Neural cell (in vitro differentiated cells): ENCODE measurements at regions not wholly inside any gene's neighbourhood (a gene's known extent, or its start where the extent isn't known, plus 50 kb on each side); places are given as distances from the start of the nearest gene placed in this dataset.

ENCODE experiments used
- H2AFZ ChIP-seq: fragments of 200-600, 300-800 bp; sonication (generic), shearing (Covaris generic); 2 replicates; pipeline ENCODE4 v1.6.0; 2014; ENCODE audit warnings: low read depth, mild to moderate bottlenecking, antibody characterized with exemption, low read length, moderate library complexity
- H3F3A ChIP-seq: fragments of 200-600 bp; shearing (Covaris generic); 2 replicates; pipeline ENCODE4 v1.6.1; 2016; ENCODE audit warnings: mild to moderate bottlenecking, moderate library complexity, mixed read lengths, antibody characterized with exemption, low read length; ENCODE audit not compliant: insufficient read depth, poor library complexity, severe bottlenecking
- H3K27ac ChIP-seq: fragments of 200-600, 300-800 bp; sonication (generic), shearing (Covaris generic); 2 replicates; pipeline ENCODE4 v1.5.1; 2014; ENCODE audit warnings: mild to moderate bottlenecking, low read length, moderate library complexity
- H3K27me3 ChIP-seq: fragments of 300-800, 200-600 bp; sonication (generic), shearing (Covaris generic); 2 replicates; pipeline ENCODE4 v1.6.0; 2014; ENCODE audit warnings: mild to moderate bottlenecking, low read depth, low read length, moderate library complexity; ENCODE audit not compliant: insufficient read depth
- H3K36me3 ChIP-seq: fragments of 300-800, 200-600 bp; sonication (generic), shearing (Covaris generic); 2 replicates; pipeline ENCODE4 v1.5.1; 2014; ENCODE audit warnings: mild to moderate bottlenecking, antibody characterized with exemption, low read length, moderate library complexity; ENCODE audit not compliant: insufficient read depth
- H3K4me2 ChIP-seq: fragments of 300-800, 200-600 bp; sonication (generic), shearing (Covaris generic); 2 replicates; pipeline ENCODE4 v1.6.0; 2014; ENCODE audit warnings: mild to moderate bottlenecking, low read length
- H3K4me3 ChIP-seq: fragments of 300-800, 200-600 bp; sonication (generic), shearing (Covaris generic); 2 replicates; pipeline ENCODE4 v1.5.1; 2014; ENCODE audit warnings: mild to moderate bottlenecking, low read length, moderate library complexity
- H3K79me2 ChIP-seq: fragments of 200-600 bp; shearing (Covaris generic); replicated peaks from 2 replicates; pipeline ENCODE4 v1.6.0; 2014; ENCODE audit warnings: mild to moderate bottlenecking, low read length, moderate library complexity; ENCODE audit not compliant: insufficient read depth
- H3K9ac ChIP-seq: fragments of 300-800, 200-600 bp; sonication (generic), shearing (Covaris generic); 2 replicates; pipeline ENCODE4 v1.6.1; 2016; ENCODE audit warnings: mild to moderate bottlenecking, low read length, mixed read lengths
- H3K9me2 ChIP-seq: fragments of 200-600 bp; shearing (Covaris generic); 2 replicates; pipeline ENCODE4 v1.6.1; 2016; ENCODE audit warnings: mild to moderate bottlenecking, low read length, mixed read lengths; ENCODE audit not compliant: insufficient read depth
- H3K9me3 ChIP-seq: fragments of 200-600, 300-800 bp; sonication (generic), shearing (Covaris generic); 2 replicates; pipeline ENCODE4 v1.6.1; 2016; ENCODE audit warnings: mild to moderate bottlenecking, mixed run types, low read length, moderate library complexity, mixed read lengths
- H4K20me1 ChIP-seq: fragments of 200-600 bp; shearing (Covaris generic); 2 replicates; pipeline ENCODE4 v1.6.1; 2016; ENCODE audit warnings: mild to moderate bottlenecking, mixed run types; ENCODE audit not compliant: insufficient read depth
- EP300 ChIP-seq: fragments of 450-650 bp; conservative IDR thresholded peaks from 2 replicates; pipeline ENCODE4 v1.6.1; 2014; ENCODE audit warnings: antibody characterized with exemption, mild to moderate bottlenecking, moderate library complexity; ENCODE audit not compliant: poor library complexity, severe bottlenecking
- EZH2 ChIP-seq: fragments of 200-600, 300-800 bp; shearing (Covaris generic), sonication (generic); IDR thresholded peaks from 2 replicates; pipeline ENCODE4 v1.6.1; 2014; ENCODE audit warnings: antibody characterized with exemption, low read length, borderline replicate concordance, mild to moderate bottlenecking; ENCODE audit not compliant: insufficient read depth, poor library complexity, severe bottlenecking
- MXI1 ChIP-seq: fragments of 450-650 bp; conservative IDR thresholded peaks from 2 replicates; pipeline ENCODE4 v1.6.1; 2014; ENCODE audit warnings: antibody characterized with exemption, mild to moderate bottlenecking; ENCODE audit not compliant: poor library complexity, severe bottlenecking
- POLR2AphosphoS5 ChIP-seq: IDR thresholded peaks from 2 replicates; pipeline ENCODE4 v1.6.1; 2012
- RAD21 ChIP-seq: fragments of 450-650 bp; conservative IDR thresholded peaks from 2 replicates; pipeline ENCODE4 v1.6.1; 2014; ENCODE audit warnings: antibody characterized with exemption, mild to moderate bottlenecking, moderate library complexity
- SMC3 ChIP-seq: fragments of 450-650 bp; conservative IDR thresholded peaks from 2 replicates; pipeline ENCODE4 v1.6.1; 2014; ENCODE audit warnings: antibody characterized with exemption, mild to moderate bottlenecking, moderate library complexity; ENCODE audit not compliant: poor library complexity
- TAF1 ChIP-seq: IDR thresholded peaks from 2 replicates; pipeline ENCODE4 v1.6.1; 2012; ENCODE audit warnings: low read depth
- TF ChIP-seq, protein P1 (sequence below): fragments of 450-650 bp; IDR thresholded peaks from 2 replicates; pipeline ENCODE4 v1.5.1; 2014; ENCODE audit warnings: antibody characterized with exemption, mild to moderate bottlenecking, moderate library complexity; ENCODE audit not compliant: poor library complexity, severe bottlenecking
- TF ChIP-seq, protein P2 (sequence below): IDR thresholded peaks from 2 replicates; pipeline ENCODE4 v1.6.1; 2012; ENCODE audit warnings: borderline replicate concordance

DNA sequence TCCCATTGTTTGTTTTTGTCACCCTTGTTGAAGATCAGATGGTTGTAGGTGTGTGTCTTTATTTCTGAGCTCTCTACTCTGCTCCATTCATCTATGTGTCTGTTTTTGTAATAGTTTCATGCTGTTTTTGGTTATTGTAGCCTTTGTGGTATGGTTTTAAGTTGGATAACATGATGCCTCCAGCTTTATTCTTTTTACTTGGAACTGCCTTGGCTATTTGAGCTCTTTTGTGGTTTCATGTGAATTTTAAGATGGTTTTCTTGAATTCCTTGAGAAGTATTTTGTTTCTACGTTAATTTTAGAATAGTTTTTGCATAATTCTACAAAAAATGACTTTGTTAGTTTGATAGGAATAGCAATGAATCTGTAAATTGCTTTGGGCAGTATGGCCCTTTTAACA is 170.0 kb upstream of the IGFBP3 start:
- no peaks in the 10 kb centered on the region for H3K36me3 ChIP-seq
- TF ChIP-seq TAF1 (no peak), SMC3 (no peak)
- TF ChIP-seq, protein P1, sequence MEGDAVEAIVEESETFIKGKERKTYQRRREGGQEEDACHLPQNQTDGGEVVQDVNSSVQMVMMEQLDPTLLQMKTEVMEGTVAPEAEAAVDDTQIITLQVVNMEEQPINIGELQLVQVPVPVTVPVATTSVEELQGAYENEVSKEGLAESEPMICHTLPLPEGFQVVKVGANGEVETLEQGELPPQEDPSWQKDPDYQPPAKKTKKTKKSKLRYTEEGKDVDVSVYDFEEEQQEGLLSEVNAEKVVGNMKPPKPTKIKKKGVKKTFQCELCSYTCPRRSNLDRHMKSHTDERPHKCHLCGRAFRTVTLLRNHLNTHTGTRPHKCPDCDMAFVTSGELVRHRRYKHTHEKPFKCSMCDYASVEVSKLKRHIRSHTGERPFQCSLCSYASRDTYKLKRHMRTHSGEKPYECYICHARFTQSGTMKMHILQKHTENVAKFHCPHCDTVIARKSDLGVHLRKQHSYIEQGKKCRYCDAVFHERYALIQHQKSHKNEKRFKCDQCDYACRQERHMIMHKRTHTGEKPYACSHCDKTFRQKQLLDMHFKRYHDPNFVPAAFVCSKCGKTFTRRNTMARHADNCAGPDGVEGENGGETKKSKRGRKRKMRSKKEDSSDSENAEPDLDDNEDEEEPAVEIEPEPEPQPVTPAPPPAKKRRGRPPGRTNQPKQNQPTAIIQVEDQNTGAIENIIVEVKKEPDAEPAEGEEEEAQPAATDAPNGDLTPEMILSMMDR = no peak
- no peaks in the 10 kb centered on the region for H3F3A ChIP-seq
- no peak overlapping the region for H3K4me3 ChIP-seq
- H4K20me1 ChIP-seq = no peaks in the 10 kb centered on the region
- no peak overlapping the region for H3K27ac ChIP-seq
- no peak overlapping the region for H3K9ac ChIP-seq
- H3K79me2 ChIP-seq = no peaks in the 10 kb centered on the region
- no peaks in the 10 kb centered on the region for H3K27me3 ChIP-seq
- no peak overlapping the region for H2AFZ ChIP-seq
- H3K4me2 ChIP-seq = no peak overlapping the region
- H3K9me2 ChIP-seq = no peaks in the 10 kb centered on the region
- no peaks in the 10 kb centered on the region for H3K9me3 ChIP-seq

DNA sequence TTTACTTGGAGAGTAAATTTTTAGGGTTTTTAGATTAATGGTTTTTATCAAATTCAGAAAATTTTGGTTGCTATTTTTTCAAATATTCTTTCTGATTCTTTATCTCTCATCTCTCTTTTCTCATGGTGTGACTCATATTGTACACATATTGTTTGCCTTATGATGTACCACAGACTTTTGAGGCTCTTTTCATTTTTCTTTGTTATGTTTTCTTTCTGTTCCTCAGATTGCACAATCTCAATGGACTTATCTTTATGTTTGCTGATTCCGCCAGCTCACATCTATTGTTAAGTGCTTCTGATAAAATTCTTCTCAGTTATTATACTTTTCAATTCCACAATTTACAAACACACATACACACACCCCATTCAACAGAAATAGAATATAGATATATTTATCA is 168.2 kb upstream of the IGFBP3 start:
- TF ChIP-seq MXI1 = no peak
- no peak for TF ChIP-seq EP300
- no peak for TF ChIP-seq EZH2
- TF ChIP-seq TAF1 = no peak
- TF ChIP-seq, protein P1 = no peak
- TF ChIP-seq RAD21 = no peak
- TF ChIP-seq, protein P2, sequence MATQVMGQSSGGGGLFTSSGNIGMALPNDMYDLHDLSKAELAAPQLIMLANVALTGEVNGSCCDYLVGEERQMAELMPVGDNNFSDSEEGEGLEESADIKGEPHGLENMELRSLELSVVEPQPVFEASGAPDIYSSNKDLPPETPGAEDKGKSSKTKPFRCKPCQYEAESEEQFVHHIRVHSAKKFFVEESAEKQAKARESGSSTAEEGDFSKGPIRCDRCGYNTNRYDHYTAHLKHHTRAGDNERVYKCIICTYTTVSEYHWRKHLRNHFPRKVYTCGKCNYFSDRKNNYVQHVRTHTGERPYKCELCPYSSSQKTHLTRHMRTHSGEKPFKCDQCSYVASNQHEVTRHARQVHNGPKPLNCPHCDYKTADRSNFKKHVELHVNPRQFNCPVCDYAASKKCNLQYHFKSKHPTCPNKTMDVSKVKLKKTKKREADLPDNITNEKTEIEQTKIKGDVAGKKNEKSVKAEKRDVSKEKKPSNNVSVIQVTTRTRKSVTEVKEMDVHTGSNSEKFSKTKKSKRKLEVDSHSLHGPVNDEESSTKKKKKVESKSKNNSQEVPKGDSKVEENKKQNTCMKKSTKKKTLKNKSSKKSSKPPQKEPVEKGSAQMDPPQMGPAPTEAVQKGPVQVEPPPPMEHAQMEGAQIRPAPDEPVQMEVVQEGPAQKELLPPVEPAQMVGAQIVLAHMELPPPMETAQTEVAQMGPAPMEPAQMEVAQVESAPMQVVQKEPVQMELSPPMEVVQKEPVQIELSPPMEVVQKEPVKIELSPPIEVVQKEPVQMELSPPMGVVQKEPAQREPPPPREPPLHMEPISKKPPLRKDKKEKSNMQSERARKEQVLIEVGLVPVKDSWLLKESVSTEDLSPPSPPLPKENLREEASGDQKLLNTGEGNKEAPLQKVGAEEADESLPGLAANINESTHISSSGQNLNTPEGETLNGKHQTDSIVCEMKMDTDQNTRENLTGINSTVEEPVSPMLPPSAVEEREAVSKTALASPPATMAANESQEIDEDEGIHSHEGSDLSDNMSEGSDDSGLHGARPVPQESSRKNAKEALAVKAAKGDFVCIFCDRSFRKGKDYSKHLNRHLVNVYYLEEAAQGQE = no peak
- no peak for TF ChIP-seq POLR2AphosphoS5
- H2AFZ ChIP-seq = no peak overlapping the region
- H3K9me2 ChIP-seq = no peaks in the 10 kb centered on the region
- H3K4me3 ChIP-seq = no peak overlapping the region
- no peak overlapping the region for H3K4me2 ChIP-seq
- no peaks in the 10 kb centered on the region for H3K27me3 ChIP-seq
- H3K27ac ChIP-seq = no peak overlapping the region
- H3K79me2 ChIP-seq = no peaks in the 10 kb centered on the region
- no peaks in the 10 kb centered on the region for H3K9me3 ChIP-seq
- no peak overlapping the region for H3K9ac ChIP-seq
- H3F3A ChIP-seq = no peaks in the 10 kb centered on the region
- no peaks in the 10 kb centered on the region for H3K36me3 ChIP-seq
- H4K20me1 ChIP-seq = no peaks in the 10 kb centered on the region
